ENCODE measurements at regions not wholly inside any gene's neighbourhood (a gene's known extent, or its start where the extent isn't known, plus 50 kb on each side); places are given as distances from the start of the nearest gene placed in this dataset.

DNA sequence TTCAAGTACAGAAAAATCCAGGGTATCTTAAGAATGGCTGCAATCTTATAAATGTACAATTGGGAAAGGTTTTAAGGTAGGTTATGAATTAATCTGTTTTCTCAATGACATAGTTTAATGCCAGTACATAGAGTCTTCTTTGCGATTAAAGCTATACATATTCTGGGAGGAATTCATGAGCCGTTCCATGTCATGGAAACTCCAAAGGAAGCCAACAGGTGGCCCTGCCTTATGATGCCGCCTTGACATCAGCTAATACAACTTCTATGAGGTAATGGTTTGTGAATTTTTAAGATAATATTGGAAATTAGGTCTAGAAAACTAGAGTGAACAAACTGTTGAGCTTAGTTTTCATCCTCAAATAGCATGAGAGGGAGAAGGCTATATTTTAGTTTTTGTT, 713.4 kb downstream of the EFNA5 start:
- TF ChIP-seq CTCF (IDR thresholded peaks at IDR 0.05; ENCODE audit: extremely low read depth in 1 of 2, insufficient read depth in 1 of 2, low read depth in 1 of 2, low read length in 2 of 2) (no peak), JUN (IDR thresholded peaks at IDR 0.05; ENCODE audit: borderline replicate concordance, insufficient read depth, insufficient read length, low read depth) (no peak)

Data from endothelial cell of umbilical vein (primary cell).